HG02571 (cell line): ENCODE measurements at regions not wholly inside any gene's neighbourhood (a gene's known extent, or its start where the extent isn't known, plus 50 kb on each side); places are given as distances from the start of the nearest gene placed in this dataset.

ENCODE experiments used
- ATAC-seq: cut with Tn5 transposase; IDR thresholded peaks from one replicate; pipeline ENCODE4 v1.9.1; 2021; ENCODE audit warnings: mild to moderate bottlenecking, moderate library complexity; ENCODE audit not compliant: unreplicated experiment

- ATAC-seq, result no peak
Observed at GRCh38 chr1:34328281-34328799, 151.6 kb downstream of the C1orf94 start.

- no peak for ATAC-seq
Observed at GRCh38 chr1:34330061-34330460, 153.4 kb downstream of the C1orf94 start.

GRCh38 chr1:34331020-34331926 lies 154.6 kb downstream of the C1orf94 start:
- ATAC-seq, result no peak

GRCh38 chr1:34332996-34333395 lies 156.3 kb downstream of the C1orf94 start:
- no peak for ATAC-seq

GRCh38 chr1:34338871-34339270 lies 162.2 kb downstream of the C1orf94 start:
- ATAC-seq, result no peak

- ATAC-seq, result no peak
Observed at GRCh38 chr1:34341896-34342295, 165.2 kb downstream of the C1orf94 start.

GRCh38 chr1:34342334-34342733 lies 165.6 kb downstream of the C1orf94 start:
- ATAC-seq, result no peak

GRCh38 chr1:34346128-34346527 lies 169.4 kb downstream of the C1orf94 start:
- ATAC-seq, result no peak

- ATAC-seq, result no peak
Observed at GRCh38 chr1:34353409-34353808, 176.7 kb downstream of the C1orf94 start.

- ATAC-seq, result no peak
Observed at GRCh38 chr1:34354367-34354766, 177.7 kb downstream of the C1orf94 start.

GRCh38 chr1:34356853-34357252 lies 180.1 kb downstream of the C1orf94 start:
- ATAC-seq, result no peak

- no peak for ATAC-seq
Observed at GRCh38 chr1:34358636-34359035, 181.9 kb downstream of the C1orf94 start.

GRCh38 chr1:34359411-34359810 lies 182.7 kb downstream of the C1orf94 start:
- ATAC-seq, result no peak

- no peak for ATAC-seq
Observed at GRCh38 chr1:34360574-34360973, 183.9 kb downstream of the C1orf94 start.

GRCh38 chr1:34361121-34361520 lies 184.4 kb downstream of the C1orf94 start:
- no peak for ATAC-seq

- peak; percentile 49 for ATAC-seq
Observed at GRCh38 chr1:34361781-34362357, 185.2 kb downstream of the C1orf94 start.

- ATAC-seq, result no peak
Observed at GRCh38 chr1:34362949-34363348, 186.2 kb downstream of the C1orf94 start.

- ATAC-seq, result no peak
Observed at GRCh38 chr1:34363447-34363846, 186.7 kb downstream of the C1orf94 start.

GRCh38 chr1:34363915-34364314 lies 187.2 kb downstream of the C1orf94 start:
- ATAC-seq, result no peak

- ATAC-seq, result no peak
Observed at GRCh38 chr1:34364376-34364775, 187.7 kb downstream of the C1orf94 start.

GRCh38 chr1:34365295-34365694 lies 188.6 kb downstream of the C1orf94 start:
- ATAC-seq, result no peak
